M059J (cell line): ENCODE measurements at regions not wholly inside any gene's neighbourhood (a gene's known extent, or its start where the extent isn't known, plus 50 kb on each side); places are given as distances from the start of the nearest gene placed in this dataset.
"Not testable (repeated sequence)": the region's sequence is repeated elsewhere in the genome, so short reads cannot be mapped to it uniquely, and the experiment has no call there.

ENCODE experiments used
- DNase-seq: peaks from one replicate; pipeline ENCODE4 v3.0.0-alpha.2; 2012; ENCODE audit warnings: low read depth

- no peak for DNase-seq
These were observed 590.5 kb upstream of the SLC35B3 start for GRCh38 chr6:9025796-9026394.

- peak; percentile 7 for DNase-seq
These were observed 589.9 kb upstream of the SLC35B3 start for GRCh38 chr6:9025228-9025627.

GRCh38 chr6:9024246-9024645, 588.9 kb upstream of the SLC35B3 start:
- DNase-seq: not testable (repeated sequence)

- DNase-seq: no peak
These were observed 584.7 kb upstream of the SLC35B3 start for GRCh38 chr6:9020001-9020400.

GRCh38 chr6:9009931-9010330, 574.6 kb upstream of the SLC35B3 start:
- no peak for DNase-seq

- DNase-seq: no peak
These were observed 571.7 kb upstream of the SLC35B3 start for GRCh38 chr6:9007027-9007426.

- DNase-seq: no peak
These were observed 567.5 kb upstream of the SLC35B3 start for GRCh38 chr6:9002833-9003232.

GRCh38 chr6:8995156-8995555, 559.8 kb upstream of the SLC35B3 start:
- DNase-seq: no peak

- no peak for DNase-seq
These were observed 557.8 kb upstream of the SLC35B3 start for GRCh38 chr6:8993111-8993510.

GRCh38 chr6:8991844-8992243, 556.5 kb upstream of the SLC35B3 start:
- DNase-seq: no peak

GRCh38 chr6:8990075-8990474, 554.7 kb upstream of the SLC35B3 start:
- DNase-seq: no peak

GRCh38 chr6:8983202-8983688, 547.9 kb upstream of the SLC35B3 start:
- peak; percentile 67 for DNase-seq

GRCh38 chr6:8982668-8983067, 547.3 kb upstream of the SLC35B3 start:
- no peak for DNase-seq

- no peak for DNase-seq
These were observed 538.0 kb upstream of the SLC35B3 start for GRCh38 chr6:8973395-8973794.

- DNase-seq: no peak
These were observed 534.4 kb upstream of the SLC35B3 start for GRCh38 chr6:8969747-8970146.

GRCh38 chr6:8958894-8959511, 523.7 kb upstream of the SLC35B3 start:
- DNase-seq: peak; percentile 85

- no peak for DNase-seq
These were observed 518.0 kb upstream of the SLC35B3 start for GRCh38 chr6:8953310-8953709.

- DNase-seq: no peak
These were observed 513.4 kb upstream of the SLC35B3 start for GRCh38 chr6:8948733-8949132.

GRCh38 chr6:8947900-8948299, 512.6 kb upstream of the SLC35B3 start:
- peak; percentile 78 for DNase-seq

GRCh38 chr6:8944548-8944947, 509.2 kb upstream of the SLC35B3 start:
- peak; percentile 60 for DNase-seq

- DNase-seq: no peak
These were observed 507.7 kb upstream of the SLC35B3 start for GRCh38 chr6:8943073-8943472.

GRCh38 chr6:8941577-8941976, 506.2 kb upstream of the SLC35B3 start:
- peak; percentile 8 for DNase-seq

- DNase-seq: peak; percentile 27
These were observed 505.0 kb upstream of the SLC35B3 start for GRCh38 chr6:8940356-8940755.

GRCh38 chr6:8939615-8940014, 504.3 kb upstream of the SLC35B3 start:
- peak; percentile 96 for DNase-seq
